GM12873 (cell line): ENCODE measurements at regions not wholly inside any gene's neighbourhood (a gene's known extent, or its start where the extent isn't known, plus 50 kb on each side); places are given as distances from the start of the nearest gene placed in this dataset.

Experiments used
- TF ChIP-seq, protein P1 (sequence below): IDR thresholded peaks from 2 replicates; pipeline ENCODE4 v1.5.1; 2012; ENCODE audit warnings: low read depth, mild to moderate bottlenecking, moderate library complexity, low read length, control low read depth; ENCODE audit not compliant: insufficient read depth; ENCODE audit errors: missing control alignments

DNA sequence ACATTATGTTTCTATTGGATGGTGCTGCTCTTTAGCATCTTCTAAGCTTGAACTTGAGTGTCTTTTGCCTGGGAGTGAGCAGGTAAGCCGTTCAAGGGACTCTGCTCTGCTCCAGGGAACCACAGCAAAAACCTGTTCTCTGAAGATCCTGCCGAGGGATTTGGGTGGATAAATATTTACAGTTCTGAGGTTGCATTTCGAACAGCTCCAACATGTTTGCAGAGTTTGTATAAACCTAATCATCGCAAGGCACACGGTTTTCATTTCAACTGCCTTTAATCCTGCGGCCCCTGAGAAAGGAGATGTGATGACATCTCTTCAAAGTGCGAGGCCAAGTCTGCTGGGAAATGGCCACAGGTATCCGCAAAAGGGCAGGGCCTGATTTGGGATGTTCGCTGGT, 293.4 kb downstream of the TFAP2C start:
- TF ChIP-seq, protein P1, sequence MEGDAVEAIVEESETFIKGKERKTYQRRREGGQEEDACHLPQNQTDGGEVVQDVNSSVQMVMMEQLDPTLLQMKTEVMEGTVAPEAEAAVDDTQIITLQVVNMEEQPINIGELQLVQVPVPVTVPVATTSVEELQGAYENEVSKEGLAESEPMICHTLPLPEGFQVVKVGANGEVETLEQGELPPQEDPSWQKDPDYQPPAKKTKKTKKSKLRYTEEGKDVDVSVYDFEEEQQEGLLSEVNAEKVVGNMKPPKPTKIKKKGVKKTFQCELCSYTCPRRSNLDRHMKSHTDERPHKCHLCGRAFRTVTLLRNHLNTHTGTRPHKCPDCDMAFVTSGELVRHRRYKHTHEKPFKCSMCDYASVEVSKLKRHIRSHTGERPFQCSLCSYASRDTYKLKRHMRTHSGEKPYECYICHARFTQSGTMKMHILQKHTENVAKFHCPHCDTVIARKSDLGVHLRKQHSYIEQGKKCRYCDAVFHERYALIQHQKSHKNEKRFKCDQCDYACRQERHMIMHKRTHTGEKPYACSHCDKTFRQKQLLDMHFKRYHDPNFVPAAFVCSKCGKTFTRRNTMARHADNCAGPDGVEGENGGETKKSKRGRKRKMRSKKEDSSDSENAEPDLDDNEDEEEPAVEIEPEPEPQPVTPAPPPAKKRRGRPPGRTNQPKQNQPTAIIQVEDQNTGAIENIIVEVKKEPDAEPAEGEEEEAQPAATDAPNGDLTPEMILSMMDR: no peak

DNA sequence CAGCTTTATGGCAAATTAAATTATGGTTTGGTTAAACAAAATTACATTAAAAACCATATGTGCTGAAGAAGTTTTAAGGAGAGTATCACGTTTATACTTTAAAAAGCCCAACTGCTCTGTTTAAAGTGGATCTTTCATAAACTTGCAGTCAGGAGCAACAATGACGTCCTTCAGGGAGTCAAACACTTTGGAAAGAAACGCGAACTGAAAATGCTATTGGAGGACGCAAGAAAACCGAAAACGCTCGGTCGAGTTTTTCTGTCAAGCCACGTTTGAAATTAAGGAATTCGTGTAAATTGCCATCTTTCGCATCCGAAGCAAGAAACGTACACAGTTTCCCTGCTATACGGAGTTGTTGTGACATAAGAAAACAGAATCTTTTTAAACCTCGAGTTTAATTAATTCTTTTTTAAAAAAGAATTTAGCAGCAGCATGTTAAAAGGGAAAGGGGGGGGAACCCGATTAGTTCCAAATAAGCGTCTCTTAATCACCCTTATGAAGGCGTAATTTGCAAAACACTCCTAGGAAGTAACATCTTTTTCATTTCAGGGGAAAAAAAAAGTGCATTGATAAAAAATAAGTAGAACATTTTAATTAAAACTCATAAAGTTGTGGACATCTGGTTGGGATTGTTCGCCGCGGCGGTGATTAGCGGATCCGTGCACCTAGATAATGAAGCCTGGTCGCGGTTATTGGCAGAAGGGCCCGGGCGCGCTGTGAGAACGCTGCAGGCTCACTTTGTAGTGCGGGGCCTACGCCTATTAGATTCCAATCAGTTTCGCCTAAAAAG, 295.4 kb downstream of the TFAP2C start:
- TF ChIP-seq, protein P1: no peak

DNA sequence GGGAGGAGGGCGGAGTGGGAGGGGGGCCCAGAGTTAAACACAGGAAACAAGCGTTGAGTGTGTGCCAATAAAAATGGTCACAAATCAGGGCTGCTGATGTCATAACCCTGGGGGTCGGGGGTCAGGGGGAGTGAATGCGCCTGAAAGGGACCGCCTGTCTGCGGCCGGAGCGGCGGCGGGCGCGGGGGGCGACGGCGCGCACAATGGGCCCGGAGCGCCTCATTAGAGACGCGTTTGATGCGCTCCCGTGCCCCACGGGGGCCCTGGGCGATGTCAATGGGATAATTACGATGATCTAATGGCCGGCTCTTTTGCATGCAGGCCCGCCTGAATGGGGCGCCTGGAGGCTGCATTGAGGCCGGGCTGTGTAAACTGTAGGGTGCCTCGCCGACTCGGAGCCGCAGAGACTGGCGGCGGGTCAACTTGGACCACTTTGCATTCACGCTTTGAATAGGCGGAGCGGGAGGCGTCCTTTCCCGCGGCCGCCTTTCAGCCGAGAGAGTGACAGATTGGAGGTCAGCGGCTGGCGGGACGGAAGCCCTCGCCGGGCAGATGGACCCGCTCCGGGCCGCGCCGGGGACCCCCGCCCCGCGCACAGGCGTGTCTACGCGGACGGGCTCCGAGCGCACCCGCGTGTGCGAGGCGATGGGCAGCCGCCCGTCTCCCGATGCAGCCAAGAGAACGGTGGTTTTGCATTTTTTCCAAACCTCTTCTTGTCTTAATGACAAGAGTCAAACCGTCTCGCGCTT, 296.1 kb downstream of the TFAP2C start:
- TF ChIP-seq, protein P1: no peak

- TF ChIP-seq, protein P1: no peak
These were observed 296.7 kb downstream of the TFAP2C start for GRCh38 chr20:56925831-56926170.

DNA sequence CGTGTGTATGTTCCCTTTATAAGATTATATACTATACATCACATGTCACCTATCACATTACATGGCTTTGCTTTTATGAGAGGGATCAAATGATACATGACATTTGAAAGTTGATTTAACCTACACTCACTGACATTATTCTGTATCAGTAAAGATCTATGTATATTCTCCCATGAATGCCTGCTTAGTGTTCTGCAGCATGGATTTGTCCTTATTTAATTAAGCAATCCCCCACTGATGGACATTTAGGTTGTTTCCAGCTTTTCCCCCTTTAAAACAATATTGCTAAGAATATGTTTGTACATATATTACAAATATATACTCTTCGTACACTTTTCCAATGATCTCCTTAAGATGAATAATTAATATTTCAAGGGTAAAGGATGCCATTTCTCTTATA, 297.4 kb downstream of the TFAP2C start:
- TF ChIP-seq, protein P1: no peak

GRCh38 chr20:56927127-56927526, 298.0 kb downstream of the TFAP2C start:
- TF ChIP-seq, protein P1: no peak

- TF ChIP-seq, protein P1: no peak
These were observed 298.9 kb downstream of the TFAP2C start for GRCh38 chr20:56928007-56928406.
